ENCODE measurements at regions not wholly inside any gene's neighbourhood (a gene's known extent, or its start where the extent isn't known, plus 50 kb on each side); places are given as distances from the start of the nearest gene placed in this dataset.

- DNase-seq: no peak
- ATAC-seq: no peak
Measured at GRCh38 chr18:34978533-34978893, 62.7 kb upstream of the MAPRE2 start.

GRCh38 chr18:34978953-34979608 lies 62.1 kb upstream of the MAPRE2 start:
- ATAC-seq (peak; percentile 86), DNase-seq (peak; percentile 76)

GRCh38 chr18:34981487-34981886 lies 59.7 kb upstream of the MAPRE2 start:
- DNase-seq: no peak
- ATAC-seq: no peak

- DNase-seq (no peak), ATAC-seq (no peak)
Measured at GRCh38 chr18:34985963-34986362, 55.2 kb upstream of the MAPRE2 start.

GRCh38 chr18:34990597-34990996 lies 50.6 kb upstream of the MAPRE2 start:
- no peak for DNase-seq
- no peak for ATAC-seq

- DNase-seq (no peak), ATAC-seq (no peak)
Measured at GRCh38 chr18:34991152-34991551, 50.1 kb upstream of the MAPRE2 start.

Data from stimulated activated naive CD8-positive, alpha-beta T cell treated with anti-CD3 and anti-CD28 coated beads, Interleukin-15, Interleukin-2, amounts not matched to agents 100 U/mL and 50 U/mL, for 24 hours (primary cell).